IPS DF 4.7 (cell line): ENCODE measurements at regions not wholly inside any gene's neighbourhood (a gene's known extent, or its start where the extent isn't known, plus 50 kb on each side); places are given as distances from the start of the nearest gene placed in this dataset.

Source experiments
- DNase-seq: peaks from one replicate; pipeline ENCODE4 v3.0.0-alpha.2; 2013; ENCODE audit warnings: low spot score; ENCODE audit errors: extremely low read depth

DNA sequence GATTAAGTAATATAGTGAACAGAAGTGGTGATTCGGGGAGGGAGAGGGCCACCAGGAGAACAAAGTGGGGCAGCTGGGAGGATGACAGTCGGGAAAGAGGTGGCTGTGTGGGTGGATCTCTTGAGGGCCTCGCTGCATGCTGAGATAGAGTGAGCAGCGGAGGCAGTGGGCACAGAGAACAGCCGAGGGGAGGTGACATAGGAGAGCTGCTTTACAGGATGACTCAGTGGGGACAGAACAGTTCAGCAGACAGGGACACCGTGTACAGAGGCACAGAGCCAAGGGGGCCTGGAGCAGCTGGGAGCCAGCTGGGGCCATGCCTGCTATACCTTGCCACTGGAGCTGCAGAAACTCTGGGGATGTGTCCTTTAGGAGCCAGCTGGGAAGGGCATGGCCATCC, 273.9 kb downstream of the GADD45G start:
- DNase-seq = no peak

DNA sequence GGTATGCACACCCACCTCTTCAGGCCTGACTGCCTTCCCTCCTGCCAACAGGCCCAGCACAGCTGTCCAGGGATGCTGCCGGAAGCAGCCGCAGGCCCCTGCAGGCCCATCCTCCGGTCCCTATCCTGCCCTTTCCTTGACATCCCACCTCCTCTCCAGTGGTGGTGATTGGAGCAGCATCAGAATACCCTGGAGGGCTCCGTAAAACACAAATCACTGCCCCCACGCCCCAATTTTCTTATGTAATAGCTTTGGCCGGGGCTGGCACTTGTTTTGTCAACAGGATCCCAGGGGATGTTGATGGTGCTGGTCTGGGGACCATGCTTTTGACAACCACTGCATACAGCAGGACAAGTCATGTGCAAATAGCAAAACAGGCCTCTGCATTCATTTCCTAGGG, 274.5 kb downstream of the GADD45G start:
- DNase-seq = no peak

GRCh38 chr9:89879701-89880100, 274.9 kb downstream of the GADD45G start:
- DNase-seq = no peak

GRCh38 chr9:89880161-89880560, 275.3 kb downstream of the GADD45G start:
- no peak for DNase-seq

- no peak for DNase-seq
Observed at GRCh38 chr9:89880721-89881120, 275.9 kb downstream of the GADD45G start.

- DNase-seq = no peak
Observed at GRCh38 chr9:89881431-89881830, 276.6 kb downstream of the GADD45G start.

DNA sequence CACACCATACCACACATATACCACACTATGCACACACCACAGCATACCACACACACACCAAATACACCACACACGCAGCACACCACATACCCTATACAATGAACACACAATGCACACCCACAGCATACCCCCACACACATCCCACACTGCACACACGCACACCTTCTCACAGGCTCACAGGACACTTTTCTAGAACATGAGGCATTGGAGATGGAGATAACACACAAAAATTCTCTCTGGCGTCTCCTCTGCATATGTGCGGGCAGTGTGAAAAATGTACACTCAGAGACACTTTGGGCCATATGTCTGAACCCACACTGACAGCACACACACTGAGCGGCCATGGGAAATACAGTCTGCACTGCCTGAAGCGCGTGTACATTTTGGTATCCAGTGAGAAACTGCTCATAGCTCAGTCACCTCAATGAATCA, 278.1 kb downstream of the GADD45G start:
- no peak for DNase-seq

DNA sequence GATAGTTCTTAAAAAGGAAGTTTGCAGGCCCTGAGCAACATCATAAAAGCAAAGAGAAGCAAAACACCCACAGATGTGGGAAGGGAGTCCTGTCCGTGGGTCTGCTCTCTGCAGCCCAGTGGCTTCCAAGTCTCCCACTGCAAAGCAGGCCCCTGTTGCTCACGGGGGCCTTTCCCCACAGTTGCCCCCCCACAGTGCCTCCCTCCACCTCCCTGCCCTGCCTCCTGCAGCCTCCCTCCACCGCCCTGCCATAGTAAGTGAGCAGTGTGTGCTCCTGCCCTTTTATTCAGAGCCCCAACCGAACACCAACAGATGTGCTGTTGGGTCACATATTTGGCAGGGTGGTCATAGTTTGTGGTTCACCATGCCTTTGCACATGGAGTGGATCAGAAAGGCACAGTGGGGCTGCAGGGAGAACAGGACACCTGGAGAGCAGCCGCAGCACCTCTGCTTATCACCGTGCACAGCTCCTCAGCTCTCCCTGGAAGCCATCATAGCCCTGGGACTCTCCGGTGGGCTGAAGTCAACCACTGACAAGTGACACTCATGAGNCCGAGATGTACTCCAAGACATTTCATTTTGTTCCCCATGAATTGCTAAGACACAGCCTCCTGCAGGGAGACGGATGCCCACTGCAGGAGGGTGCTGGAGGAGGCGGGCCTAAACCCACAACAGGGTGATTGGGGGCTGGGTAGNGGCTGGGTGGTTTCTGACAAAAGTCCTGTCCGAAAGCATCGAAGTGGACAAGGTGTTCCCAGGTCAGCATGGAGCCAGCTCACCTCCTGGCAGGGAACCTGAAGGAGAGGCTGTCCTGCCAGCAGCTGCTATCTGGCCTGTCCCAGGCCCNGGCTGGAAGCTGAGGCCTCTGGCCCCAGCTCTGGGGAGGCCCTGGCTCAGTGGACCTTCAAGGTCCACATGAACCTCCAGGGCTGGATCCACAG, 278.9 kb downstream of the GADD45G start:
- no peak for DNase-seq

- DNase-seq = no peak
Observed at GRCh38 chr9:89884356-89885083, 279.7 kb downstream of the GADD45G start.

GRCh38 chr9:89885156-89885555, 280.3 kb downstream of the GADD45G start:
- DNase-seq = no peak

DNA sequence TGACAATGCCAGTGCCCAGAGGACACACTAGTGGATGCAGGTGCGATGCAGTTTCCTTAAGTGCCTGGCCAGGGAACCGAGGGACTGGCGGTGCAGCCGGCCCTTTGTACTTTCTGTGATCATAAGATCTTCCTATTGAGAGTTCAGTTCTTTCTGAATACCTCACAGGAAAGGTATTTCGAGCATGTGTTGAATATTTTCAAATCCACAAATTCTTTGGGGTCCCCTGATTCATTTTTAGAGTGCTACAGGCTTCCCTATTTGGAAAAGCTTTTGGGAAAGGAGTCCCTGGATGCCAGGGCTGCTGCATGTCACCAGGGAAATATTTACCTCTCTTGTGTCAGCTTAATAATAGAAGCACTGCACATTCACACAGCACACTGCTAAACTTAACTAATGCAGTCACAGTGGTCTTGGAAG, 281.5 kb downstream of the GADD45G start:
- no peak for DNase-seq

- DNase-seq = no peak
Observed at GRCh38 chr9:89887286-89887685, 282.5 kb downstream of the GADD45G start.

DNA sequence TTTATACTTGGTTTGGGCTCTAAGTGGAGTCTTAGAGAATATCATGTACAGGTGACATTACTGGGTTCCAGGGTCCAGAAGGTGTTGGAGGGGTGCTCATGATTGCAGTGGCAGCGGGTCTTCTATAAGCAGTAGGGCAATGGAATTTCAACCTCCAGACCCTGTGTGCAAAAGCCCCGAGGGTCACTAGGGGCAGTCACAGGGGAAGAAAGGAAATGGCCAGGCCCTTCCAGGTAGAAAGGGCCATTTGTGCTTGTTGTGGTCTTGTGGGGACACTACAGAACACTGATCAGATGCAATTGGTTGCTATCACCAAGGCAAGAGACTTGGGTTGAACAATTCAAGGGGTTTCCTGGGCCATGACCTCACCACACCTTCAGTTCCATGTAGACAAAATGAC, 283.4 kb downstream of the GADD45G start:
- DNase-seq = no peak

DNA sequence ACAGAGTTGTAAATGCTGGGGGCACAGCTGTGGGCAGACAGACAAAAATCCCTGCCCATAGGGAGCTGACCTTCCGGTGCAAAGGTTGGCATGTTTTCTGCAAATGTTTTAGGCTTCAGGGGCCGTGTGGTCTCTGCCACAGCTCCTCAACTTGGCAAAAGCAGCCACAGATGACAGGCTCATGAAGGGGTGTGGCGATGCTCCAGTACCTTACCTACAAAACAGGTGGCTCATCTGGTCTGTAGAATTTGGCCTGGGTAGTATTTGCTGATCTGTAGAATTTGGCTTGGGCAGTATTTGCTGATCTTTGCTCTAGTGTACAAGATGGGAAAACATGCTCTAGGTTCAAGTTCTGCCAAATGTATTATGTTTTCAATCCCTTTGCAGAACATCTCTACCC, 283.9 kb downstream of the GADD45G start:
- DNase-seq = no peak

DNA sequence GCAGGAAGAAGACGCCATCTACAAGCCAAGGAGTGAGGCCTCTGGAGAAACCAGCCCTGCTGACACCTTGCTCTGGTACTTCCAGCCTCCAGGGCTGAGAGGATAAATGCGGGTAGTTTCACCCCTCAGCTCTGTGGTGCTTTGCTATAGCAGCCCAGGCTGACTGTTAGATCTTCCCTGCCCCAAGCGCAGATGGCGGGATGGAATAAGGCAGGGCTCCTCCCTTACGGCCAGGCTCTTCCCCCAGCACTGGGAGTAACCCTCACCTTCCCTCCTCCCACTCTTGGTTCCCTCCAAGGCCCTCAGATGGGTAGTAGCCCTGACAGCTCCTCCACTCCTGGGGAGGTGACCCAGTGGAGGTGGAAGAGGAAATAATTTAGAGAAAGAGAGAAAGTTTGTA, 285.1 kb downstream of the GADD45G start:
- DNase-seq = no peak

DNA sequence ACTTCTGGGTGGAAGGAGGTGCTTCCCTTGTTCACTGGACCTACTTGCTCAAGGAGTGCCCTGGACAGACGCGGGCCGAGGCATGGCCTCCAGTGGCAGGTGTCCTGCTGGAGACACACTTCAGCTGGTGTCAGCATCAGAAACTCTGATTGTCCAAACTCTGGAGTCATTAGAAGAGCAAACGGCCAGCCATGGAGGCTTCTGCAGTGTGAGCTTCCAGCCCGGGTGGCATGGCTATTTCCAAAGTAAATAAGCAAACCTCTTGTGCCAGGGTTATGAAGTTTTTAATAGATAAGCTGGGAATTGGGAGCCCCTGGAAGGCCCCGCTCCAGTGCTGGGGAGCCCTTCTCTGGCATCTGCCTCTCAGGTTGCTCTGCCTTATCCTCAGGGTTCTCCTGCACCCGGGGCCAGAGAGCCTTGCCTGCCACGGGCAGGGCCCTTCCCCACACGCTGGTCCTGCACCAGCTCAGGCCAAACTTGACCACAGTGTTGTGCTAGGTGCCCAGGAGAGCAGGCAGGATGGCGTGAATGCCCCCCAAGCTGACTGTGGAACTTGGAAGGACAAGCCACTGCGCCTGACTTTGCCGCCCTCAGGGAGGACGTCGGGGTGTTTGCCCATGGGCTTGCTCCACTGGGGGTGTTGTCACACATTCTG, 285.6 kb downstream of the GADD45G start:
- no peak for DNase-seq

DNA sequence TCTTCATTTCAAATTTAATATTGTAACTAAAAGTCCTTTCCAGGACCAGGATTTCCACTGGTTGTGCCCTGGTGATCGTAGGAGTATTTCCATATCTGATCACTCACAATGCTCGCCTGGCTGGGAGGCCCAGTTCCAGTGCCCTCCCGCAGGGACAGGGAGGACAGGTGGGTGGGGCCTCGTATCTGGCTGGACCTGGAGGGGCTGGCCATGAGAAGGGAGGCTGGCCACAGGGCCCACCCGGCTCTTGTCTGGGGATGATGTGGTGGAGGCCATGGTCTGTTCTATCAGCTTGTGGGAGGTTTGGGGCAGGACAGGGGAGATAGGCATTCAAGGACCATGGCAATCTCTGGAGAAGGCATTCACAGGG, 286.4 kb downstream of the GADD45G start:
- DNase-seq = no peak

- DNase-seq = no peak
Observed at GRCh38 chr9:89891591-89892304, 286.9 kb downstream of the GADD45G start.

GRCh38 chr9:89892920-89893319, 288.1 kb downstream of the GADD45G start:
- no peak for DNase-seq

DNA sequence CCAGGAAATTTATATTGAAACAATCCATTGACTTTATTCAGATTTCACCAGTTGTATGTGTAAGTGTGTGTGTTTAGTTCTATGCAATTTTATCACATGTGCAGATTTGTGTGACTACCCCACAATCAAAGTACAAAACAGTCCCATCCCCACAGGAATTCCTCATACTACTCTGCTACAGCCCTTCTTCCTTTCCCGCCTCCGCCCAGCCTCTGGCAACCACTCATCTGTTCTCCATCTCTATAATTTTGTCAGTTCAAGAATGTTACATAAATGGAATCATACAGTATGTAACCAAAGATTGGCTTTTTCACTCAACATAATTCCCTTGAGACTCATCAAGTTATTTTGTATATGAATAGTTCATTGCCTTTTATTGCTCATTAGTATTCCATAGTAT, 289.1 kb downstream of the GADD45G start:
- no peak for DNase-seq

- DNase-seq = no peak
Observed at GRCh38 chr9:89896806-89897340, 292.1 kb downstream of the GADD45G start.
